ENCODE measurements at regions not wholly inside any gene's neighbourhood (a gene's known extent, or its start where the extent isn't known, plus 50 kb on each side); places are given as distances from the start of the nearest gene placed in this dataset.
"Not testable (repeated sequence)": the region's sequence is repeated elsewhere in the genome, so short reads cannot be mapped to it uniquely, and the experiment has no call there.

- TF ChIP-seq, protein P1, sequence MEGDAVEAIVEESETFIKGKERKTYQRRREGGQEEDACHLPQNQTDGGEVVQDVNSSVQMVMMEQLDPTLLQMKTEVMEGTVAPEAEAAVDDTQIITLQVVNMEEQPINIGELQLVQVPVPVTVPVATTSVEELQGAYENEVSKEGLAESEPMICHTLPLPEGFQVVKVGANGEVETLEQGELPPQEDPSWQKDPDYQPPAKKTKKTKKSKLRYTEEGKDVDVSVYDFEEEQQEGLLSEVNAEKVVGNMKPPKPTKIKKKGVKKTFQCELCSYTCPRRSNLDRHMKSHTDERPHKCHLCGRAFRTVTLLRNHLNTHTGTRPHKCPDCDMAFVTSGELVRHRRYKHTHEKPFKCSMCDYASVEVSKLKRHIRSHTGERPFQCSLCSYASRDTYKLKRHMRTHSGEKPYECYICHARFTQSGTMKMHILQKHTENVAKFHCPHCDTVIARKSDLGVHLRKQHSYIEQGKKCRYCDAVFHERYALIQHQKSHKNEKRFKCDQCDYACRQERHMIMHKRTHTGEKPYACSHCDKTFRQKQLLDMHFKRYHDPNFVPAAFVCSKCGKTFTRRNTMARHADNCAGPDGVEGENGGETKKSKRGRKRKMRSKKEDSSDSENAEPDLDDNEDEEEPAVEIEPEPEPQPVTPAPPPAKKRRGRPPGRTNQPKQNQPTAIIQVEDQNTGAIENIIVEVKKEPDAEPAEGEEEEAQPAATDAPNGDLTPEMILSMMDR (IDR thresholded peaks at IDR 0.05; ENCODE audit: poor library complexity): not testable (repeated sequence)
- not testable (repeated sequence) for TF ChIP-seq EZH2 (IDR thresholded peaks at IDR 0.05; ENCODE audit: borderline replicate concordance); EZH2phosphoT487 (IDR thresholded peaks at IDR 0.05; ENCODE audit: low read depth, severe bottlenecking, unreplicated experiment)
These were observed 110.2 kb upstream of the VKORC1L1 start for GRCh38 chr7:65762712-65763111.
